ENCODE measurements at regions not wholly inside any gene's neighbourhood (a gene's known extent, or its start where the extent isn't known, plus 50 kb on each side); places are given as distances from the start of the nearest gene placed in this dataset.

GRCh38 chr2:176491172-176491904 is 222.1 kb downstream of the MTX2 start:
- TF ChIP-seq TAF1 (IDR thresholded peaks at IDR 0.05; ENCODE audit: low read depth) (no peak), CEBPB (IDR thresholded peaks at IDR 0.05) (no peak), REST (IDR thresholded peaks at IDR 0.05; ENCODE audit: low read depth) (no peak), ZBTB7A (IDR thresholded peaks at IDR 0.05; ENCODE audit: low read depth) (no peak), TCF12 (IDR thresholded peaks at IDR 0.05; ENCODE audit: low read depth) (no peak), TEAD4 (IDR thresholded peaks at IDR 0.05) (no peak), EP300 (IDR thresholded peaks at IDR 0.05; ENCODE audit: borderline replicate concordance) (no peak)

DNA sequence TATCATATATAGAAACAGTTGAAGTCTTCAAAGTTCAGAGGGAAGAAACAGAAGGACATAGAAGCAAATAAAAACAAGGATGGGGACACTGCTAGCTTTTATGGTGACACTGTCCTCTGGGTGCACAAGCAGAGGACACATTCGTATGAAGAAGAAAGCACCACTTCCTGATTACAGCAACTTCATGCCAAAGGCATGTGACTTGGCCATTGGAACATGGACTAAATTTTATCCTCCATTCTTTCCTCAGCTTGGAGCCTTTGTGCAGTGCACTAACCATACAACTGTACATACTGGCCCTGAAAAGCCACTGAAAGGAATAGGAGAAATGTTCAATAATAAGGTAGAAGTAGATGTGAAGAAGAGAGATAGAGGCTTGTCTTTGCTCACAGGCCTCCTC is 223.3 kb downstream of the MTX2 start:
- no peak for TF ChIP-seq TEAD4 (IDR thresholded peaks at IDR 0.05)

- TF ChIP-seq NFIC (IDR thresholded peaks at IDR 0.05), result peak; percentile 91
- peak; percentile 84 for TF ChIP-seq EP300 (IDR thresholded peaks at IDR 0.05; ENCODE audit: borderline replicate concordance)
- TF ChIP-seq CEBPB (IDR thresholded peaks at IDR 0.05), result peak; percentile 72
- peak; percentile 45; the same call in 1 of the 2 replicates for TF ChIP-seq TEAD4 (IDR thresholded peaks at IDR 0.05)
- no peak for TF ChIP-seq YY1 (IDR thresholded peaks at IDR 0.05; ENCODE audit: low read depth)
- peak; percentile 74 for TF ChIP-seq FOXM1 (IDR thresholded peaks at IDR 0.05; ENCODE audit: borderline replicate concordance, low read depth)
- TF ChIP-seq REST (IDR thresholded peaks at IDR 0.05; ENCODE audit: low read depth), result no peak
- TF ChIP-seq EGR1 (IDR thresholded peaks at IDR 0.05), result no peak
- no peak for TF ChIP-seq TAF1 (IDR thresholded peaks at IDR 0.05; ENCODE audit: low read depth)
- TF ChIP-seq TCF12 (IDR thresholded peaks at IDR 0.05; ENCODE audit: low read depth), result peak; percentile 66; the same call in 1 of the 2 replicates
- TF ChIP-seq RAD21 (IDR thresholded peaks at IDR 0.05; ENCODE audit: low read depth), result no peak
Observed at GRCh38 chr2:176493226-176493825, 224.1 kb downstream of the MTX2 start.

DNA sequence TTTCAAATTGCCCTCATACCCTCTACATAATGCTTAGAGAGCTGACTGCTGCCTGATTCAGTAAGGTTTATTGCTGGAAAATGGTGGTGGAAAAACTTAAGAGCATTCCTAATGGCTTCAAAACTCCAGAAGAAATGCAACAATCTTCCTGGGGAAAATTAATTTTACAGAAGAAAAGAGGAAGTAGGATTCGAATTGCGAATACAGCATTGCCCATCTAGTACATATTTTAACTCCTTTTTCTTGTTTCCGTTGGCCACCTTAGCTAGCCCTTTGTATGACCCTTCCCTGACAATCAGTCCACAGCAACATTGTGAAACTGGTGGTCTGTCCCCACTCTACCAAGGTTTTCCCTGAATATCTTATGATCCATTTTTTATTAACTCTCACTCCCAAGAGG is 224.7 kb downstream of the MTX2 start:
- TF ChIP-seq EP300 (IDR thresholded peaks at IDR 0.05; ENCODE audit: borderline replicate concordance) (no peak), REST (IDR thresholded peaks at IDR 0.05; ENCODE audit: low read depth) (no peak), TCF12 (IDR thresholded peaks at IDR 0.05; ENCODE audit: low read depth) (no peak), YY1 (IDR thresholded peaks at IDR 0.05; ENCODE audit: low read depth) (no peak), CREB1 (IDR thresholded peaks at IDR 0.05; ENCODE audit: low read depth) (no peak), TAF1 (IDR thresholded peaks at IDR 0.05; ENCODE audit: low read depth) (no peak), FOXM1 (IDR thresholded peaks at IDR 0.05; ENCODE audit: borderline replicate concordance, low read depth) (no peak), EGR1 (IDR thresholded peaks at IDR 0.05) (no peak)
- TF ChIP-seq, protein P1, sequence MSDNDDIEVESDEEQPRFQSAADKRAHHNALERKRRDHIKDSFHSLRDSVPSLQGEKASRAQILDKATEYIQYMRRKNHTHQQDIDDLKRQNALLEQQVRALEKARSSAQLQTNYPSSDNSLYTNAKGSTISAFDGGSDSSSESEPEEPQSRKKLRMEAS (IDR thresholded peaks at IDR 0.05), result no peak
- TF ChIP-seq, protein P2, sequence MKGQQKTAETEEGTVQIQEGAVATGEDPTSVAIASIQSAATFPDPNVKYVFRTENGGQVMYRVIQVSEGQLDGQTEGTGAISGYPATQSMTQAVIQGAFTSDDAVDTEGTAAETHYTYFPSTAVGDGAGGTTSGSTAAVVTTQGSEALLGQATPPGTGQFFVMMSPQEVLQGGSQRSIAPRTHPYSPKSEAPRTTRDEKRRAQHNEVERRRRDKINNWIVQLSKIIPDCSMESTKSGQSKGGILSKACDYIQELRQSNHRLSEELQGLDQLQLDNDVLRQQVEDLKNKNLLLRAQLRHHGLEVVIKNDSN (IDR thresholded peaks at IDR 0.05), result no peak

- TF ChIP-seq ZBTB7A (IDR thresholded peaks at IDR 0.05; ENCODE audit: low read depth) (no peak), NFIC (IDR thresholded peaks at IDR 0.05) (peak; percentile 50; the same call in 1 of the 2 replicates)
Observed at GRCh38 chr2:176494949-176495353, 225.7 kb downstream of the MTX2 start.
